Activated CD4-positive, alpha-beta memory T cell treated with anti-CD3 and anti-CD28 coated beads for 36 hours (primary cell): ENCODE measurements at regions not wholly inside any gene's neighbourhood (a gene's known extent, or its start where the extent isn't known, plus 50 kb on each side); places are given as distances from the start of the nearest gene placed in this dataset.
"Not testable (repeated sequence)": the region's sequence is repeated elsewhere in the genome, so short reads cannot be mapped to it uniquely, and the experiment has no call there.

Experiments used
- CTCF ChIA-PET: fragments of 350-600 bp; sonication (Branson Sonifier 250); formaldehyde crosslinking; loops from one replicate; lab custom pipeline; 2021; ENCODE audit warnings: antibody characterized with exemption, inconsistent platforms; lab: Charles Lee
- POLR2A ChIA-PET: fragments of 350-600 bp; sonication (Branson Sonifier 250); formaldehyde crosslinking; loops from one replicate; lab custom pipeline; 2021; ENCODE audit warnings: antibody characterized with exemption; lab: Charles Lee
- DNase-seq: peaks from one replicate; pipeline ENCODE4 v3.0.0-alpha.2; 2020
- H3K27ac Mint-ChIP-seq: one replicate; pipeline ENCODE4 v1.8.0; 2021; ENCODE audit warnings: mixed read lengths
- H3K27me3 Mint-ChIP-seq: one replicate; pipeline ENCODE4 v1.8.0; 2021; ENCODE audit warnings: mixed read lengths
- H3K36me3 Mint-ChIP-seq: one replicate; pipeline ENCODE4 v1.8.0; 2021; ENCODE audit warnings: mixed read lengths
- H3K4me1 Mint-ChIP-seq: one replicate; pipeline ENCODE4 v1.8.0; 2021; ENCODE audit warnings: low read depth, mixed read lengths
- H3K4me3 Mint-ChIP-seq: one replicate; pipeline ENCODE4 v1.8.0; 2021; ENCODE audit warnings: mild to moderate bottlenecking, mixed read lengths
- H3K9me3 Mint-ChIP-seq: one replicate; pipeline ENCODE4 v1.8.0; 2021; ENCODE audit warnings: mixed read lengths
- intact Hi-C: fragments of 100-400 bp; cut with micrococcal nuclease; formaldehyde crosslinking; loops from one replicate; pipeline ENCODE4 v1.15.1; 2023

- CTCF ChIA-PET: no interaction called here
Measured at GRCh38 chr2:187024739-187025138, 175.8 kb upstream of the ZSWIM2 start.

DNA sequence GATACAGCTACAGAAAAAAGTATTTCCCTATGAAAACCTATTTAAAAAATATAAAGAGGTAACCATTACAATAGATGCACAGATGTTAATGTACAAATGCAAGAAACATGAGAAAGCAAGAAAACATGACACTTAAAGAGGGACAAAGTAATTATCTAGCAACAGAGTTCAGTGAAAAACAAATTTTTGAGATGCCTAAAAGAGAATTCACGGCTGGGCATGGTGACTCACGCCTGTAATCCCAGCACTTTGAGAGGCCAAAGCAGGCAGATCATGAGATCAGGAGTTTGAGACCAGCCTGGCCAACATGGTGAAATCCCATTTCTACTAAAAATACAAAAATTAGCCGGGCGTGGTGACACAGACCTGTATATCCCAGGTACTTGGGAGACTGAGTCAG is 175.0 kb upstream of the ZSWIM2 start:
- intact Hi-C loops: not testable (repeated sequence)

More at GRCh38 chr2:187024739-187025138, 175.8 kb upstream of the ZSWIM2 start:
- Mint-ChIP-seq H3K27me3 (no peaks in the 10 kb centered on the region), H3K27ac (no peak overlapping the region), H3K9me3 (peaks cover 11% of the 10 kb centered on the region), H3K4me1 (no peaks in the 10 kb centered on the region), H3K4me3 (no peak overlapping the region), H3K36me3 (no peaks in the 10 kb centered on the region)
- intact Hi-C loops: no loop called here
- DNase-seq: no peak
- POLR2A ChIA-PET: no interaction called here

GRCh38 chr2:187017438-187017837 is 168.5 kb upstream of the ZSWIM2 start:
- Mint-ChIP-seq H3K4me3 (no peak overlapping the region), H3K36me3 (no peaks in the 10 kb centered on the region), H3K9me3 (no peaks in the 10 kb centered on the region), H3K27me3 (no peaks in the 10 kb centered on the region), H3K4me1 (no peaks in the 10 kb centered on the region), H3K27ac (no peak overlapping the region)
- intact Hi-C loops: no loop called here
- no peak for DNase-seq
- ChIA-PET POLR2A (no interaction called here), CTCF (no interaction called here)

More for the DNA sequence above, 175.0 kb upstream of the ZSWIM2 start:
- DNase-seq, H3K27me3 Mint-ChIP-seq, CTCF ChIA-PET, H3K4me3 Mint-ChIP-seq, H3K27ac Mint-ChIP-seq, POLR2A ChIA-PET, H3K4me1 Mint-ChIP-seq, H3K36me3 Mint-ChIP-seq: not testable (repeated sequence)
- peaks cover 11% of the 10 kb centered on the region for H3K9me3 Mint-ChIP-seq

DNA sequence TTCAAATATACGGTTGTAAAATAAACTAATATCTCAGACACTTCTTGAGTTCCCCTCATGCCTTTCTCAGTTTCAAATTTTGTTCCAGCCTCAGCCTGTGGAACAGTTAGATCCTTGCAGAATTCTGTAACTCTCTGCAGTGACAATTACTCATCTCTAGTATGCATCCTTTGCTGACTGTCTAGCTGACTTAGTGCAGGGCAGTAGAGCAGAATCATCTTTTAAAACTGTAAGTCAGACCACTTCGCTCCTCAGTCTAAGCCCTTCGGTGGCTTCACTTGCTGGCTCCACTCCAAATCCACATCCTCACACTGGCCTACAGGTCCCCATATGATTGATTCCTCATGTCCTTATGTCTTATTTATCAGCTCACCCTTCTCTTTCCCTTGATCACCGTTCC is 164.1 kb upstream of the ZSWIM2 start:
- CTCF ChIA-PET: no interaction called here
- POLR2A ChIA-PET: no interaction called here
- Mint-ChIP-seq H3K36me3 (no peaks in the 10 kb centered on the region), H3K9me3 (no peaks in the 10 kb centered on the region), H3K27ac (no peak overlapping the region), H3K27me3 (no peaks in the 10 kb centered on the region), H3K4me1 (no peaks in the 10 kb centered on the region), H3K4me3 (no peak overlapping the region)
- intact Hi-C loops: no loop called here
- DNase-seq: no peak

DNA sequence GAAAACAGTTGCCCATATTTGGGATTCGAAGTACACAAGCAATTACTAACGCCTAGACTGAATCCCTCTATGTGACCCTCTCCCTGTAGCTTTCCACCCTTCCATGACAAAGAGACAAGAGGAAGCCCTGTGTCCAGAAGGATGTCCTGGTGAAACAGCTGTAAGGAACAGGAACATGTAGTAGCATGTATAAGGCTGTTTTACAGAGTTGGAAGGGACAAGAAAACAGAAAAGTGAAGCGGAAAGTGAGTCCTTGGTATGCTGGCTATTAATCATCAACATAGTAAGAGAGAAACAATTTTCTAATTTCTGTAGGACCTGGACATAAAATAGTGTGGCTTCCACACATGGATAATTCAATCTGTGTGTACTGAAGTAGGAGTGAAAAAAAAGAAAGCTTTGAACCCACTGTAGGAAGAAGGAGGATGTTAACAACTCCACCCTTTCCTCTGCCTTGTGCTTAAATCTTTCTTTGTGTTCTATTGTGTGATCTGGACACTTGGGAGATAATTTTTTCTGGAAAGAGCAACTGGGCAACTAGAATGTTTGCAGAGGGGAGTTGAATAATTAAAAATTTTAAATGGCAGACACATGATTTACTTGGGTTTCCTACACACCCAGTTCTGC is 162.3 kb upstream of the ZSWIM2 start:
- H3K4me3 Mint-ChIP-seq: no peak overlapping the region
- intact Hi-C loops: no loop called here
- no peaks in the 10 kb centered on the region for H3K27me3 Mint-ChIP-seq
- DNase-seq: no peak
- ChIA-PET CTCF (no interaction called here), POLR2A (no interaction called here)
- no peaks in the 10 kb centered on the region for H3K4me1 Mint-ChIP-seq
- no peak overlapping the region for H3K27ac Mint-ChIP-seq
- no peaks in the 10 kb centered on the region for H3K36me3 Mint-ChIP-seq
- no peaks in the 10 kb centered on the region for H3K9me3 Mint-ChIP-seq

DNA sequence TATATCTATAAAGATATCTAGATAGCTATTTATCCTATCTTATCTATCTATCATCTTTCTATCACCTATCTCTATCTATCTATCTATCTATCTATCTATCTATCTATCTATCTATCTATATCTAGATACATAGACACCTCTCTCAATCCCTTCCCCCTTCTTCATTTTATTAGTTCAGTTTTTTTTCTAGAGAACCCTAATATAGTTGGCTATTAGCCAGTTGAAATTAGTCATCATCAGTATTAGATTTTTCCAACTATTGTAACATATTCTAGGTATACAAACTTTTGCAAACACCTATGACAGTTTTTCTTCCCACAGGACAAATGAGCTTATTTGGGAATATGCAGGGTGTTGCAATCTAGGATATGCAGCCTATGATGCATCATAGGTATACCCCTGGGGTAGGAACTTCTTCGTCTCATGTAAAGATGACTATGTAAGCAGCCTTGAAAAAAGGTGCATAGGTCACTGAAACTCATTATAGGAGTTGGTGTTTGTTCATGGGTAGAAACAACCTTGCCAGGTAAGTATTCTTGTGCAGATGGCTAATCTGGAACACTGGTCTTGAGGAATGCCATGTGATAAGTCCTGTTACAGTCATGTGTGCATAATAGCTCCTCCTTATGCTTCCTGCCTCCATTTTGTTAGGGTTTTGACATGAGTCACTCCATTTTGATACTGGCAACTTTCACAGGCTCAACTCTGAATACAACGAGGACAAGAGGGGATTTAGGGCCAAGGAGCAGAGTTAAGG is 160.7 kb upstream of the ZSWIM2 start:
- Mint-ChIP-seq H3K27me3 (no peaks in the 10 kb centered on the region), H3K27ac (no peak overlapping the region), H3K9me3 (no peaks in the 10 kb centered on the region), H3K36me3 (no peaks in the 10 kb centered on the region), H3K4me3 (no peak overlapping the region), H3K4me1 (no peaks in the 10 kb centered on the region)
- ChIA-PET CTCF (no interaction called here), POLR2A (no interaction called here)
- no peak for DNase-seq
- intact Hi-C loops: no loop called here

DNA sequence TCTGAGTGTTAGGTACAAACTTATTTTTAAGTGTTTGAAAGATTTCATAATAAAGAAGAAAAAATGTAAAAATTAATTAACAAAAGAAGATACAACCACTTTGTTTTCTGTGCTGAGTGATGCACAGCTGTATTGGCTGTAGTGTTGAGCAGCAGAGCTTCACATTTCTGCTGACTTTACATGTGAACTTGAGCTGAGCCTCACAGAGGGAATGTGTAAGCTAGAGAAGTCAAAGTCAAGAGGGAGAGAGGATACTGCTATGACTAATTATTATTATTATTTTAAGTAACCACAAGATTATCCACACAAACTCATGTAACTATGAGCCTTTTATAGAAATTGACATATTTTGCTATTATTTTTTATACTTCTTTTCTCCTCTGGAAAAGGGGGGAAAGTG is 159.1 kb upstream of the ZSWIM2 start:
- no peaks in the 10 kb centered on the region for H3K36me3 Mint-ChIP-seq
- H3K27me3 Mint-ChIP-seq: no peaks in the 10 kb centered on the region
- no peaks in the 10 kb centered on the region for H3K4me1 Mint-ChIP-seq
- H3K27ac Mint-ChIP-seq: no peak overlapping the region
- no peak overlapping the region for H3K4me3 Mint-ChIP-seq
- intact Hi-C loops: no loop called here
- DNase-seq: no peak
- H3K9me3 Mint-ChIP-seq: no peaks in the 10 kb centered on the region
- POLR2A ChIA-PET: no interaction called here
- CTCF ChIA-PET: no interaction called here

DNA sequence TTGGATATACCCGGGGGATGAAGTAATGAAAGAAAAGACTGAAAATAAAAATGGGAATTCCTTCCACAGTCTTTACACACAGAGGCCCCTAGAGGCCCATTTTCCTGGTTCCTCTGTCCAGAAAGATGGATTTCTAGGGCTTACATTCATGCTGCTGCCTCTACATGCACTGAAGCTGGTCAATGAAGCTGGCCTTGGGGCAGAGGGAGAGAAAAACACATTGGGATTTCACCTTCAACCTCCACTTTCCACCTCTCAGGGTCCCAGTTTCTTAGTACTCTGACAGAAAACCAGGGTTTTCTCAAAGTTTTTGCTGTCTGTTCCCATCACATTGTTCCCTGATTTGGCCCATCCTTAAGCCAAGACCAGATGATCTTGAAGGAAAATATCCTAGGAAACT is 154.6 kb upstream of the ZSWIM2 start:
- intact Hi-C loops: no loop called here
- no peak overlapping the region for H3K4me3 Mint-ChIP-seq
- H3K36me3 Mint-ChIP-seq: no peaks in the 10 kb centered on the region
- no peaks in the 10 kb centered on the region for H3K4me1 Mint-ChIP-seq
- no peaks in the 10 kb centered on the region for H3K27me3 Mint-ChIP-seq
- POLR2A ChIA-PET: no interaction called here
- CTCF ChIA-PET: no interaction called here
- H3K9me3 Mint-ChIP-seq: no peaks in the 10 kb centered on the region
- DNase-seq: no peak
- H3K27ac Mint-ChIP-seq: no peak overlapping the region

- Mint-ChIP-seq H3K4me1 (no peaks in the 10 kb centered on the region), H3K27me3 (no peaks in the 10 kb centered on the region), H3K27ac (no peak overlapping the region), H3K9me3 (no peaks in the 10 kb centered on the region), H3K36me3 (no peaks in the 10 kb centered on the region), H3K4me3 (no peak overlapping the region)
- POLR2A ChIA-PET: no interaction called here
- intact Hi-C loops: no loop called here
- CTCF ChIA-PET: no interaction called here
- DNase-seq: no peak
Measured at GRCh38 chr2:187003038-187003554, 154.1 kb upstream of the ZSWIM2 start.

DNA sequence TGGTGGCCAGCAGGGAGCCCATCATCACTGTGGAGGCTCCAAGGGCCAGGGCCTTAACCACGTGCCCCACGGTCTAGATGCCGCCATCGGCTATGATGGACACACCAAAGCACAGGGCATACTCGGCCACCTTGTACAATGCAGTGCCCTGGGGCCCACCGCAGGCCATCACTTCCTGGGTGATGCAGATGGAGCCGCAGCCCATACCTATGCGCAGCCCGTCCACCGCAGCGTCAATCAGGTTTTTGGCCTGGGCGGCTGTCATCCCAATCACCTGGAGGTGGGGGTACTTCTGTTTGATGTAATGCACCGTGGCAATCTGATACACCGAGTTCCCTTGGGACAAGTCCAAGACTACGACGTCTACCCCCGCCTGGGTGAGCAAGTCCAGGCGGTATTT is 153.3 kb upstream of the ZSWIM2 start:
- POLR2A ChIA-PET: no interaction called here
- Mint-ChIP-seq H3K9me3 (no peaks in the 10 kb centered on the region), H3K27ac (no peak overlapping the region)

GRCh38 chr2:187001248-187001647 is 152.3 kb upstream of the ZSWIM2 start:
- no peak for DNase-seq
- intact Hi-C loops: no loop called here
- H3K4me1 Mint-ChIP-seq: no peaks in the 10 kb centered on the region
- ChIA-PET CTCF (no interaction called here), POLR2A (no interaction called here)
- H3K4me3 Mint-ChIP-seq: no peak overlapping the region
- H3K9me3 Mint-ChIP-seq: no peaks in the 10 kb centered on the region
- H3K27me3 Mint-ChIP-seq: no peaks in the 10 kb centered on the region
- H3K27ac Mint-ChIP-seq: no peak overlapping the region
- H3K36me3 Mint-ChIP-seq: no peaks in the 10 kb centered on the region

More for the DNA sequence above, 153.3 kb upstream of the ZSWIM2 start:
- H3K4me1 Mint-ChIP-seq: no peaks in the 10 kb centered on the region
- no peak for DNase-seq
- CTCF ChIA-PET: no interaction called here
- no peak overlapping the region for H3K4me3 Mint-ChIP-seq
- no peaks in the 10 kb centered on the region for H3K36me3 Mint-ChIP-seq
- H3K27me3 Mint-ChIP-seq: no peaks in the 10 kb centered on the region
- intact Hi-C loops: no loop called here

DNA sequence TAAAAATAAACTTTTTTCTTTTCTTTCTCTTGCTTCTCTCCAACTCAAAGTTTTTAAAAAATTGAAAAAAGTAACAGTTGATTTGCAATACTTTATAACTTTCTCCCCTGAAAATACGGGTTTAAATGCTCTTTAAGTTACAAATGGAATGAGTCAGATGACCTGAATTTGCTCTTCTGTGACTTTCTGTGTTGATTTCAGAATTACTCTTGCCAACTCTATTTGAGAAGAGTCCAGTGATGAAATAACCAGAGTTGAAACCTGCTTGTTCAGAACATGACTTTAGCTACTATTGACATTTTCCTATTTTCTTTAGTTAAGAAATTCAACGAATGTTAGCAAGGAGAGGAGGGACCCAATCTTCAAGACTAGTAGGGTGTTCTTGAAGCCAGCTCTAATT is 146.1 kb upstream of the ZSWIM2 start:
- POLR2A ChIA-PET: no interaction called here

GRCh38 chr2:186992597-186992996 is 143.6 kb upstream of the ZSWIM2 start:
- intact Hi-C loops: no loop called here
- no peaks in the 10 kb centered on the region for H3K4me1 Mint-ChIP-seq

More for the DNA sequence above, 146.1 kb upstream of the ZSWIM2 start:
- CTCF ChIA-PET: no interaction called here
- Mint-ChIP-seq H3K4me1 (no peaks in the 10 kb centered on the region), H3K36me3 (no peaks in the 10 kb centered on the region), H3K27ac (no peak overlapping the region), H3K27me3 (no peaks in the 10 kb centered on the region), H3K9me3 (no peaks in the 10 kb centered on the region), H3K4me3 (no peak overlapping the region)
- intact Hi-C loops: no loop called here
- DNase-seq: no peak

More at GRCh38 chr2:186992597-186992996, 143.6 kb upstream of the ZSWIM2 start:
- Mint-ChIP-seq H3K36me3 (no peaks in the 10 kb centered on the region), H3K9me3 (peaks cover 2% of the 10 kb centered on the region), H3K27me3 (no peaks in the 10 kb centered on the region), H3K27ac (no peak overlapping the region), H3K4me3 (no peak overlapping the region)
- CTCF ChIA-PET: no interaction called here
- no peak for DNase-seq
- POLR2A ChIA-PET: no interaction called here
